CD4-positive, alpha-beta T cell treated with Interleukin-4 for 4 hours (primary cell): ENCODE measurements at regions not wholly inside any gene's neighbourhood (a gene's known extent, or its start where the extent isn't known, plus 50 kb on each side); places are given as distances from the start of the nearest gene placed in this dataset.
A peak's percentile ranks its signal among the peaks of the same experiment; 100 is the strongest.

ENCODE experiments used
- DNase-seq: peaks from one replicate; pipeline ENCODE4 v3.0.0-alpha.2; 2020

GRCh38 chr3:148240351-148240750 lies 457.4 kb upstream of the AGTR1 start:
- DNase-seq, result no peak

- no peak for DNase-seq
Observed at GRCh38 chr3:148243609-148244008, 454.1 kb upstream of the AGTR1 start.

- no peak for DNase-seq
Observed at GRCh38 chr3:148246291-148246923, 451.3 kb upstream of the AGTR1 start.

- DNase-seq, result no peak
Observed at GRCh38 chr3:148253713-148254112, 444.0 kb upstream of the AGTR1 start.

- no peak for DNase-seq
Observed at GRCh38 chr3:148254402-148254801, 443.3 kb upstream of the AGTR1 start.

GRCh38 chr3:148255981-148256969 lies 441.4 kb upstream of the AGTR1 start:
- no peak for DNase-seq

- no peak for DNase-seq
Observed at GRCh38 chr3:148262980-148263379, 434.7 kb upstream of the AGTR1 start.

GRCh38 chr3:148265841-148266240 lies 431.9 kb upstream of the AGTR1 start:
- DNase-seq, result no peak

GRCh38 chr3:148266341-148266740 lies 431.4 kb upstream of the AGTR1 start:
- no peak for DNase-seq

- no peak for DNase-seq
Observed at GRCh38 chr3:148269816-148270215, 427.9 kb upstream of the AGTR1 start.

GRCh38 chr3:148280623-148281242 lies 417.0 kb upstream of the AGTR1 start:
- DNase-seq, result no peak

- no peak for DNase-seq
Observed at GRCh38 chr3:148289159-148289558, 408.5 kb upstream of the AGTR1 start.

GRCh38 chr3:148297013-148297412 lies 400.7 kb upstream of the AGTR1 start:
- DNase-seq, result no peak

GRCh38 chr3:148307443-148307843 lies 390.3 kb upstream of the AGTR1 start:
- no peak for DNase-seq

- peak; percentile 15 for DNase-seq
Observed at GRCh38 chr3:148309390-148310035, 388.2 kb upstream of the AGTR1 start.

- DNase-seq, result no peak
Observed at GRCh38 chr3:148315756-148316155, 381.9 kb upstream of the AGTR1 start.

- no peak for DNase-seq
Observed at GRCh38 chr3:148318240-148318639, 379.5 kb upstream of the AGTR1 start.

GRCh38 chr3:148319161-148319915 lies 378.4 kb upstream of the AGTR1 start:
- no peak for DNase-seq

GRCh38 chr3:148319960-148320359 lies 377.7 kb upstream of the AGTR1 start:
- DNase-seq, result no peak

GRCh38 chr3:148329481-148330235 lies 368.0 kb upstream of the AGTR1 start:
- DNase-seq, result no peak

GRCh38 chr3:148330542-148330941 lies 367.2 kb upstream of the AGTR1 start:
- DNase-seq, result no peak
